Upper lobe of left lung (tissue), 4 donors: ENCODE measurements at regions not wholly inside any gene's neighbourhood (a gene's known extent, or its start where the extent isn't known, plus 50 kb on each side); places are given as distances from the start of the nearest gene placed in this dataset.

Source experiments
- CTCF ChIP-seq, 6 experiments: fragments of 450-650 bp in 4 of 6; fragments of 200-600 bp in 2 of 6; sonication (generic) in 2 of 6; IDR thresholded peaks; one replicate each; pipeline ENCODE4 v1.5.1; 2016 to 2019; ENCODE audit warnings: antibody characterized with exemption in 6 of 6
- POLR2A ChIP-seq, 4 donors: fragments of 450-650 bp; IDR thresholded peaks; one replicate each; pipeline ENCODE4 v1.5.1; 2016 to 2017; ENCODE audit warnings: antibody characterized with exemption in 4 of 4, mild to moderate bottlenecking in 2 of 4
- POLR2AphosphoS5 ChIP-seq, 2 donors: sonication (generic); formaldehyde crosslinking; IDR thresholded peaks; one replicate each; pipeline ENCODE4 v1.5.1; 2017; ENCODE audit warnings: antibody characterized with exemption in 2 of 2

- TF ChIP-seq CTCF (IDR thresholded peaks at IDR 0.05) (no peak), POLR2AphosphoS5 (IDR thresholded peaks at IDR 0.05) (no peak), POLR2A (IDR thresholded peaks at IDR 0.05) (no peak)
Observed at GRCh38 chr13:78768950-78769349, 110.0 kb upstream of the OBI1 start.
